ENCODE measurements at regions not wholly inside any gene's neighbourhood (a gene's known extent, or its start where the extent isn't known, plus 50 kb on each side); places are given as distances from the start of the nearest gene placed in this dataset.

DNA sequence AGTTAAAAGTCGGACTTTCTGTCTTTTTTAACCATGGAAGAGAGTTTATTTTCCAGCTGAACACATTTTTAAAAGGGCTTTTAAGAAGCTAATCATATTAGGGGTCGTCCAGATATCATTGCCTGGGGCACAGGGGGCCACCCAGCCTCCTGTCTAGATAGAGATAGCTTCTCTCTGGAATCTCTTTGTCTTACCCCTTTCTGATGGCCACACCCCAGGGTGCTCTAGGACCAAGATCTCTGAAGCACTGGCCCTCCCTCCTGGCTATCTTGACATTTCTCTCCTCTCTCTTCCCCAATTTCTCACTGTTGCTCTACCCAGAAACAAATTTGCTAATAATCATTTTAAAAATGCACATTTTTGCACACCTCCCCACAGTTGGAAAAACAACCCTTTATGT, 204.4 kb downstream of the NXNL2 start (continued):
- no peak for TF ChIP-seq ZNF138 (CRISPR knock-in tag; conservative IDR thresholded peaks at IDR 0.05)
- TF ChIP-seq, protein P1, sequence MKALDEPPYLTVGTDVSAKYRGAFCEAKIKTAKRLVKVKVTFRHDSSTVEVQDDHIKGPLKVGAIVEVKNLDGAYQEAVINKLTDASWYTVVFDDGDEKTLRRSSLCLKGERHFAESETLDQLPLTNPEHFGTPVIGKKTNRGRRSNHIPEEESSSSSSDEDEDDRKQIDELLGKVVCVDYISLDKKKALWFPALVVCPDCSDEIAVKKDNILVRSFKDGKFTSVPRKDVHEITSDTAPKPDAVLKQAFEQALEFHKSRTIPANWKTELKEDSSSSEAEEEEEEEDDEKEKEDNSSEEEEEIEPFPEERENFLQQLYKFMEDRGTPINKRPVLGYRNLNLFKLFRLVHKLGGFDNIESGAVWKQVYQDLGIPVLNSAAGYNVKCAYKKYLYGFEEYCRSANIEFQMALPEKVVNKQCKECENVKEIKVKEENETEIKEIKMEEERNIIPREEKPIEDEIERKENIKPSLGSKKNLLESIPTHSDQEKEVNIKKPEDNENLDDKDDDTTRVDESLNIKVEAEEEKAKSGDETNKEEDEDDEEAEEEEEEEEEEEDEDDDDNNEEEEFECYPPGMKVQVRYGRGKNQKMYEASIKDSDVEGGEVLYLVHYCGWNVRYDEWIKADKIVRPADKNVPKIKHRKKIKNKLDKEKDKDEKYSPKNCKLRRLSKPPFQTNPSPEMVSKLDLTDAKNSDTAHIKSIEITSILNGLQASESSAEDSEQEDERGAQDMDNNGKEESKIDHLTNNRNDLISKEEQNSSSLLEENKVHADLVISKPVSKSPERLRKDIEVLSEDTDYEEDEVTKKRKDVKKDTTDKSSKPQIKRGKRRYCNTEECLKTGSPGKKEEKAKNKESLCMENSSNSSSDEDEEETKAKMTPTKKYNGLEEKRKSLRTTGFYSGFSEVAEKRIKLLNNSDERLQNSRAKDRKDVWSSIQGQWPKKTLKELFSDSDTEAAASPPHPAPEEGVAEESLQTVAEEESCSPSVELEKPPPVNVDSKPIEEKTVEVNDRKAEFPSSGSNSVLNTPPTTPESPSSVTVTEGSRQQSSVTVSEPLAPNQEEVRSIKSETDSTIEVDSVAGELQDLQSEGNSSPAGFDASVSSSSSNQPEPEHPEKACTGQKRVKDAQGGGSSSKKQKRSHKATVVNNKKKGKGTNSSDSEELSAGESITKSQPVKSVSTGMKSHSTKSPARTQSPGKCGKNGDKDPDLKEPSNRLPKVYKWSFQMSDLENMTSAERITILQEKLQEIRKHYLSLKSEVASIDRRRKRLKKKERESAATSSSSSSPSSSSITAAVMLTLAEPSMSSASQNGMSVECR (CRISPR knock-in tag; IDR thresholded peaks at IDR 0.05; ENCODE audit: borderline replicate concordance), result no peak
- TF ChIP-seq SP1 (CRISPR knock-in tag; conservative IDR thresholded peaks at IDR 0.05), result no peak
- no peak for TF ChIP-seq EMX1 (CRISPR knock-in tag; IDR thresholded peaks at IDR 0.05)
- TF ChIP-seq FOXJ3 (CRISPR knock-in tag; IDR thresholded peaks at IDR 0.05; ENCODE audit: borderline replicate concordance), result no peak
- TF ChIP-seq, protein P2, sequence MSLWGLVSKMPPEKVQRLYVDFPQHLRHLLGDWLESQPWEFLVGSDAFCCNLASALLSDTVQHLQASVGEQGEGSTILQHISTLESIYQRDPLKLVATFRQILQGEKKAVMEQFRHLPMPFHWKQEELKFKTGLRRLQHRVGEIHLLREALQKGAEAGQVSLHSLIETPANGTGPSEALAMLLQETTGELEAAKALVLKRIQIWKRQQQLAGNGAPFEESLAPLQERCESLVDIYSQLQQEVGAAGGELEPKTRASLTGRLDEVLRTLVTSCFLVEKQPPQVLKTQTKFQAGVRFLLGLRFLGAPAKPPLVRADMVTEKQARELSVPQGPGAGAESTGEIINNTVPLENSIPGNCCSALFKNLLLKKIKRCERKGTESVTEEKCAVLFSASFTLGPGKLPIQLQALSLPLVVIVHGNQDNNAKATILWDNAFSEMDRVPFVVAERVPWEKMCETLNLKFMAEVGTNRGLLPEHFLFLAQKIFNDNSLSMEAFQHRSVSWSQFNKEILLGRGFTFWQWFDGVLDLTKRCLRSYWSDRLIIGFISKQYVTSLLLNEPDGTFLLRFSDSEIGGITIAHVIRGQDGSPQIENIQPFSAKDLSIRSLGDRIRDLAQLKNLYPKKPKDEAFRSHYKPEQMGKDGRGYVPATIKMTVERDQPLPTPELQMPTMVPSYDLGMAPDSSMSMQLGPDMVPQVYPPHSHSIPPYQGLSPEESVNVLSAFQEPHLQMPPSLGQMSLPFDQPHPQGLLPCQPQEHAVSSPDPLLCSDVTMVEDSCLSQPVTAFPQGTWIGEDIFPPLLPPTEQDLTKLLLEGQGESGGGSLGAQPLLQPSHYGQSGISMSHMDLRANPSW (CRISPR knock-in tag; conservative IDR thresholded peaks at IDR 0.05; ENCODE audit: low read depth), result no peak
- TF ChIP-seq, protein P3, sequence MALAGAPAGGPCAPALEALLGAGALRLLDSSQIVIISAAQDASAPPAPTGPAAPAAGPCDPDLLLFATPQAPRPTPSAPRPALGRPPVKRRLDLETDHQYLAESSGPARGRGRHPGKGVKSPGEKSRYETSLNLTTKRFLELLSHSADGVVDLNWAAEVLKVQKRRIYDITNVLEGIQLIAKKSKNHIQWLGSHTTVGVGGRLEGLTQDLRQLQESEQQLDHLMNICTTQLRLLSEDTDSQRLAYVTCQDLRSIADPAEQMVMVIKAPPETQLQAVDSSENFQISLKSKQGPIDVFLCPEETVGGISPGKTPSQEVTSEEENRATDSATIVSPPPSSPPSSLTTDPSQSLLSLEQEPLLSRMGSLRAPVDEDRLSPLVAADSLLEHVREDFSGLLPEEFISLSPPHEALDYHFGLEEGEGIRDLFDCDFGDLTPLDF (CRISPR knock-in tag; IDR thresholded peaks at IDR 0.05), result no peak
- TF ChIP-seq, protein P4, sequence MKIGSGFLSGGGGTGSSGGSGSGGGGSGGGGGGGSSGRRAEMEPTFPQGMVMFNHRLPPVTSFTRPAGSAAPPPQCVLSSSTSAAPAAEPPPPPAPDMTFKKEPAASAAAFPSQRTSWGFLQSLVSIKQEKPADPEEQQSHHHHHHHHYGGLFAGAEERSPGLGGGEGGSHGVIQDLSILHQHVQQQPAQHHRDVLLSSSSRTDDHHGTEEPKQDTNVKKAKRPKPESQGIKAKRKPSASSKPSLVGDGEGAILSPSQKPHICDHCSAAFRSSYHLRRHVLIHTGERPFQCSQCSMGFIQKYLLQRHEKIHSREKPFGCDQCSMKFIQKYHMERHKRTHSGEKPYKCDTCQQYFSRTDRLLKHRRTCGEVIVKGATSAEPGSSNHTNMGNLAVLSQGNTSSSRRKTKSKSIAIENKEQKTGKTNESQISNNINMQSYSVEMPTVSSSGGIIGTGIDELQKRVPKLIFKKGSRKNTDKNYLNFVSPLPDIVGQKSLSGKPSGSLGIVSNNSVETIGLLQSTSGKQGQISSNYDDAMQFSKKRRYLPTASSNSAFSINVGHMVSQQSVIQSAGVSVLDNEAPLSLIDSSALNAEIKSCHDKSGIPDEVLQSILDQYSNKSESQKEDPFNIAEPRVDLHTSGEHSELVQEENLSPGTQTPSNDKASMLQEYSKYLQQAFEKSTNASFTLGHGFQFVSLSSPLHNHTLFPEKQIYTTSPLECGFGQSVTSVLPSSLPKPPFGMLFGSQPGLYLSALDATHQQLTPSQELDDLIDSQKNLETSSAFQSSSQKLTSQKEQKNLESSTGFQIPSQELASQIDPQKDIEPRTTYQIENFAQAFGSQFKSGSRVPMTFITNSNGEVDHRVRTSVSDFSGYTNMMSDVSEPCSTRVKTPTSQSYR (CRISPR knock-in tag; IDR thresholded peaks at IDR 0.05), result no peak
- no peak for TF ChIP-seq NFYB (CRISPR knock-in tag; conservative IDR thresholded peaks at IDR 0.05; ENCODE audit: low read depth)
- TF ChIP-seq, protein P5, sequence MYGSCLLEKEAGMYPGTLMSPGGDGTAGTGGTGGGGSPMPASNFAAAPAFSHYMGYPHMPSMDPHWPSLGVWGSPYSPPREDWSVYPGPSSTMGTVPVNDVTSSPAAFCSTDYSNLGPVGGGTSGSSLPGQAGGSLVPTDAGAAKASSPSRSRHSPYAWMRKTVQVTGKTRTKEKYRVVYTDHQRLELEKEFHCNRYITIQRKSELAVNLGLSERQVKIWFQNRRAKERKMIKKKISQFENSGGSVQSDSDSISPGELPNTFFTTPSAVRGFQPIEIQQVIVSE (CRISPR knock-in tag; IDR thresholded peaks at IDR 0.05; ENCODE audit: borderline replicate concordance), result no peak
- no peak for TF ChIP-seq TEAD1 (CRISPR knock-in tag; IDR thresholded peaks at IDR 0.05)

DNA sequence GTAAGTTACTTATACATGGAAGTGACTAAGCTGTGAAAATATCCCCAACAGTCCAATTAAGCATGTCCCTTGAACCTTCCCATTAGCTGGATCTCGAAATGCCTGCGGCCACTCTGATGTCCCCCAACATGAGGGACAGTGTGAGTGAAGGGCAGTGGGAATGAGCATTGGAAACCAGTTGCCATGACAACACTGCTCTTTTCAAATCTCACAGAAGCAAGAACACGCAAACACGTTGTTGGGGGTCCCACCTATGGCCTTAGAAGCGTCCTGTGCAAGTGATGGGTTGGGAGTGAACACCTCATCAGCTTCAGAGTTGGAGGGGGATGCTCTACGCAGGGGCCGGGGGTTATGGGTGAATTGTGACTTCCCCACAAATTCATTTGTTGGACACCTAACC, 205.9 kb downstream of the NXNL2 start:
- CTCF ChIA-PET, result no interaction called here
- Mint-ChIP-seq H3K4me1 (peaks cover 18% of the 10 kb centered on the region), H3K9me3 (peaks cover 13% of the 10 kb centered on the region), H3K27me3 (ENCODE audit: low read depth) (no peaks in the 10 kb centered on the region), H3K4me3 (no peak overlapping the region), H3K27ac (no peak overlapping the region), H3K36me3 (peaks cover 12% of the 10 kb centered on the region)
- no peak for ATAC-seq
- no peak for DNase-seq (ENCODE audit: low spot score)
- TF ChIP-seq JUN (CRISPR knock-in tag; IDR thresholded peaks at IDR 0.05) (no peak), JAZF1 (CRISPR knock-in tag; IDR thresholded peaks at IDR 0.05) (no peak), NR2C2 (CRISPR knock-in tag; IDR thresholded peaks at IDR 0.05) (no peak)
- TF ChIP-seq, protein P6, sequence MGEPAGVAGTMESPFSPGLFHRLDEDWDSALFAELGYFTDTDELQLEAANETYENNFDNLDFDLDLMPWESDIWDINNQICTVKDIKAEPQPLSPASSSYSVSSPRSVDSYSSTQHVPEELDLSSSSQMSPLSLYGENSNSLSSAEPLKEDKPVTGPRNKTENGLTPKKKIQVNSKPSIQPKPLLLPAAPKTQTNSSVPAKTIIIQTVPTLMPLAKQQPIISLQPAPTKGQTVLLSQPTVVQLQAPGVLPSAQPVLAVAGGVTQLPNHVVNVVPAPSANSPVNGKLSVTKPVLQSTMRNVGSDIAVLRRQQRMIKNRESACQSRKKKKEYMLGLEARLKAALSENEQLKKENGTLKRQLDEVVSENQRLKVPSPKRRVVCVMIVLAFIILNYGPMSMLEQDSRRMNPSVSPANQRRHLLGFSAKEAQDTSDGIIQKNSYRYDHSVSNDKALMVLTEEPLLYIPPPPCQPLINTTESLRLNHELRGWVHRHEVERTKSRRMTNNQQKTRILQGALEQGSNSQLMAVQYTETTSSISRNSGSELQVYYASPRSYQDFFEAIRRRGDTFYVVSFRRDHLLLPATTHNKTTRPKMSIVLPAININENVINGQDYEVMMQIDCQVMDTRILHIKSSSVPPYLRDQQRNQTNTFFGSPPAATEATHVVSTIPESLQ (CRISPR knock-in tag; IDR thresholded peaks at IDR 0.05), result no peak
- TF ChIP-seq, protein P5 (CRISPR knock-in tag; IDR thresholded peaks at IDR 0.05; ENCODE audit: borderline replicate concordance), result no peak
- POLR2A ChIA-PET, result no interaction called here

All from WTC11 (cell line).